Gastrocnemius medialis (tissue), 4 donors: ENCODE measurements at regions not wholly inside any gene's neighbourhood (a gene's known extent, or its start where the extent isn't known, plus 50 kb on each side); places are given as distances from the start of the nearest gene placed in this dataset.

Experiments used
- ATAC-seq, 2 donors: fragments of 150-250 bp; one replicate each; pipeline ENCODE4 v1.9.1; 2016
- DNase-seq, 2 donors: peaks; one replicate each; pipeline ENCODE4 v3.0.0-alpha.2; 2019
- H3K27ac ChIP-seq, 4 donors: fragments of 200-600 bp; sonication (generic); 1 replicate in 1 of 4; 2 replicates in 3 of 4; pipeline ENCODE4 v1.5.1; 2016 to 2018; ENCODE audit warnings: mild to moderate bottlenecking in 2 of 4, moderate library complexity in 1 of 4
- H3K27me3 ChIP-seq, 3 donors: fragments of 200-600 bp; sonication (generic) in 2 of 3; 1 replicate in 1 of 3; 2 replicates in 2 of 3; pipeline versions ENCODE4 v1.5.1 to v1.6.0; 2016 to 2019; ENCODE audit warnings: mild to moderate bottlenecking in 1 of 3, moderate library complexity in 1 of 3
- H3K36me3 ChIP-seq, 2 donors: fragments of 200-600 bp; sonication (generic) in 1 of 2; one replicate each; pipeline ENCODE4 v1.5.1; 2017 to 2018
- H3K4me1 ChIP-seq, 2 donors: fragments of 200-600 bp; sonication (generic) in 1 of 2; one replicate each; pipeline ENCODE4 v1.5.1; 2016 to 2017; ENCODE audit warnings: mild to moderate bottlenecking in 2 of 2
- H3K4me3 ChIP-seq, 4 donors: fragments of 200-600 bp; sonication (generic) in 3 of 4; 1 replicate in 1 of 4; 2 replicates in 3 of 4; pipeline ENCODE4 v1.5.1; 2016 to 2019; ENCODE audit warnings: mild to moderate bottlenecking in 2 of 4
- H3K9me3 ChIP-seq, 3 donors: fragments of 200-600 bp; sonication (generic) in 2 of 3; 1 replicate in 1 of 3; 2 replicates in 2 of 3; pipeline ENCODE4 v1.5.1; 2016 to 2019
- POLR2A ChIP-seq, 2 donors: fragments of 450-650 bp; IDR thresholded peaks; one replicate each; pipeline ENCODE4 v1.6.1; 2017; ENCODE audit warnings: antibody characterized with exemption in 2 of 2, mild to moderate bottlenecking in 2 of 2, moderate library complexity in 2 of 2
- in situ Hi-C, 4 donors: fragments of 200-750 bp; cut with MboI; loops; one replicate each; pipeline versions ENCODE4 v1.15.0 to v1.8.0; 2017; ENCODE audit warnings: low sequenced_read_pairs in 4 of 4
- intact Hi-C: fragments of 100-400 bp; cut with DNase I; formaldehyde crosslinking; loops from one replicate; pipeline ENCODE4 v1.15.1; 2023; ENCODE audit warnings: low total_unique reads
- TF ChIP-seq, protein P1 (sequence below), 5 experiments: fragments of 450-650 bp in 3 of 5; fragments of 200-600 bp in 2 of 5; sonication (generic) in 2 of 5; IDR thresholded peaks in 4 of 5; conservative IDR thresholded peaks in 1 of 5; 1 replicate in 4 of 5; 2 replicates in 1 of 5; pipeline ENCODE4 v1.5.1; 2016 to 2019; ENCODE audit warnings: antibody characterized with exemption in 5 of 5, mild to moderate bottlenecking in 3 of 5, moderate library complexity in 3 of 5

DNA sequence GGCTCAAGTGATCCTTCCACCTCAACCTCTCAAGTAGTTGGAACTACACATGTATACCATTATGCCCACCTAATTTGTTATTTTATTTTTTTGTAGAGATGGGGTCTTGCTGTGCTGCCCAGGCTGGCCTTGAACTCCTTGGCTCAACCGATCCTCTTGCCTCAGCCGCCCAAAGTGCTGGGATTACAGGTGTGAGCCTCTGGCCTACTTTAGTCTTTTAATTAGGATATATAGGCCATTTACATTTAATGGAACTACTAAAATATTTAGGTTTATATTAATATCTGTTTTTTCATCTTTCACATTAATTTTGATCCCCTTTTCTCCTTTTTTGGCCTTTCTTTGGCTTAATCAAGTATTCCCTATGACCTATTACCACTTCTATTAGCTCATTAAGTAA is 95.7 kb upstream of the OSR1 start:
- intact Hi-C loops (no loop called here), in situ Hi-C loops (no loop called here)
- ATAC-seq = no peak

DNA sequence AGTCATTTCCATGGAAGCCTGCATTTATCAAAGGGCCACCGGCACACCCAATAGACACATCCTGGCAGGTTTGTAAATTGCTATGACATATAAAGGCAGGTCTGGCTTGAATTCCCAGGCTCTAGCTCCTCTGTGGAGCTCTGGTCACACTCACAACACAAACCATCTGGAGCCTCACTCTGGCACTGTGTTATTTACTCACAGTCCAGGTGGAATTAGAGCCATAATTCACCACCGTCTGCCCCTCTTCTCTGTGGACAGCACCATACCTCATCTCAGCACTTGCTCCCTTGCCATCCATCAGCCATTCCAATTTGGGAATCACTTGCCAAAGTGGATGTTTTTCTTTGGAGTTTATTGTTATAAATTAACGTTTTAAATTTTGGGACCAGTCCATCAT is 84.3 kb upstream of the OSR1 start:
- H3K27me3 ChIP-seq = no peaks in the 10 kb centered on the region
- no peak for TF ChIP-seq POLR2A (IDR thresholded peaks at IDR 0.05)
- TF ChIP-seq, protein P1, sequence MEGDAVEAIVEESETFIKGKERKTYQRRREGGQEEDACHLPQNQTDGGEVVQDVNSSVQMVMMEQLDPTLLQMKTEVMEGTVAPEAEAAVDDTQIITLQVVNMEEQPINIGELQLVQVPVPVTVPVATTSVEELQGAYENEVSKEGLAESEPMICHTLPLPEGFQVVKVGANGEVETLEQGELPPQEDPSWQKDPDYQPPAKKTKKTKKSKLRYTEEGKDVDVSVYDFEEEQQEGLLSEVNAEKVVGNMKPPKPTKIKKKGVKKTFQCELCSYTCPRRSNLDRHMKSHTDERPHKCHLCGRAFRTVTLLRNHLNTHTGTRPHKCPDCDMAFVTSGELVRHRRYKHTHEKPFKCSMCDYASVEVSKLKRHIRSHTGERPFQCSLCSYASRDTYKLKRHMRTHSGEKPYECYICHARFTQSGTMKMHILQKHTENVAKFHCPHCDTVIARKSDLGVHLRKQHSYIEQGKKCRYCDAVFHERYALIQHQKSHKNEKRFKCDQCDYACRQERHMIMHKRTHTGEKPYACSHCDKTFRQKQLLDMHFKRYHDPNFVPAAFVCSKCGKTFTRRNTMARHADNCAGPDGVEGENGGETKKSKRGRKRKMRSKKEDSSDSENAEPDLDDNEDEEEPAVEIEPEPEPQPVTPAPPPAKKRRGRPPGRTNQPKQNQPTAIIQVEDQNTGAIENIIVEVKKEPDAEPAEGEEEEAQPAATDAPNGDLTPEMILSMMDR (IDR thresholded peaks at IDR 0.05 in 4 of 5, conservative IDR thresholded peaks at IDR 0.05 in 1 of 5) = no peak
- H3K36me3 ChIP-seq = no peaks in the 10 kb centered on the region
- no peak overlapping the region for H3K27ac ChIP-seq
- DNase-seq (no peak), ATAC-seq (no peak)
- no peaks in the 10 kb centered on the region for H3K9me3 ChIP-seq
- H3K4me1 ChIP-seq = no peaks in the 10 kb centered on the region
- intact Hi-C loops (no loop called here), in situ Hi-C loops (no loop called here)
- no peak overlapping the region for H3K4me3 ChIP-seq

More for the DNA sequence above, 95.7 kb upstream of the OSR1 start:
- Histone ChIP-seq H3K27ac (no peak overlapping the region), H3K36me3 (no peaks in the 10 kb centered on the region), H3K4me1 (peaks cover 11 to 12% of the 10 kb centered on the region in 2 donors), H3K9me3 (peaks cover 0 to 5% (median 3%) of the 10 kb centered on the region in 3 donors), H3K27me3 (no peaks in the 10 kb centered on the region), H3K4me3 (no peak overlapping the region)
- TF ChIP-seq, protein P1 (IDR thresholded peaks at IDR 0.05 in 4 of 5, conservative IDR thresholded peaks at IDR 0.05 in 1 of 5) = no peak
- no peak for TF ChIP-seq POLR2A (IDR thresholded peaks at IDR 0.05)
- DNase-seq = no peak

DNA sequence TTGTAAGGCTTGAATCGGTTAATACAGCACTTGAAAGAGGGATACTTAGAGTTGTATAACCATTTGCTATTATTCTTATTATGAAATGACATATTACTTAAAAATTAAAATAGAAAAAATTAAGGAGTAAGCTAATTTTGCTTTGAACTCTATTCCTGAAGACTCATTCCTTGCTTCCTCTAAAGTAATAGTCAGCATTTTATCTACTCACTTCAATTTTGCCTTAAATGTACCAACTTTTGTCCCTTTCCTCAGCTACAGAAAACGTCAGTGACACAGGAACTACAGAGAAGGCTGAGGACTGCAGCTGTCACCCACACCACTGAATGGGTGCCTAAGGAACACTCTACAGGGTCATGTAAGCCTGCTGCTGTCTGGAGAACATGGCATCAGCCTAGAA is 80.7 kb upstream of the OSR1 start:
- no peaks in the 10 kb centered on the region for H3K36me3 ChIP-seq
- TF ChIP-seq, protein P1 (IDR thresholded peaks at IDR 0.05 in 4 of 5, conservative IDR thresholded peaks at IDR 0.05 in 1 of 5) = no peak
- no peaks in the 10 kb centered on the region for H3K4me1 ChIP-seq
- H3K4me3 ChIP-seq = no peak overlapping the region
- H3K9me3 ChIP-seq = no peaks in the 10 kb centered on the region
- no peaks in the 10 kb centered on the region for H3K27me3 ChIP-seq
- H3K27ac ChIP-seq = no peak overlapping the region
- DNase-seq = no peak
- intact Hi-C loops = no loop called here
- ATAC-seq = no peak
- in situ Hi-C loops = no loop called here

DNA sequence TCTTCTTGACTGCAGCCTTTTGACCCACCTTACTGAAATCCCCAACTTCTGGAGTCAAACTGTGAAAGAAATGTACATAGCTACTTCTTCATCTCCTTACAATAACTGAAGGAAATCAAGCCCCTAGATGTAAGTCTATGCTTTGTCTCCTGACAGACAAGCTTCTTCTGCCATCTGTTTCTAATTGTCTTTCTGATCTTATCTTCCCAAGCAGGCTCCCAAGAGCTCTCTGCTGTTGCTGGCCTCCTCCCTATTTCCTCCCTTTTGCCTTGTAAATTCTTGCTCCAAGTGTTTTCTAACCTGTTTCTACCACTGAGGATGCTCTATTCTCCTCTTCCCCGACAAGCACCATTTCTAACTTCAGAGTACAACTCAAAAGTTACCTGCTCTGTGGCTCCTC is 77.4 kb upstream of the OSR1 start:
- Histone ChIP-seq H3K27me3 (no peaks in the 10 kb centered on the region), H3K9me3 (no peaks in the 10 kb centered on the region), H3K4me3 (no peak overlapping the region), H3K27ac (no peak overlapping the region), H3K36me3 (no peaks in the 10 kb centered on the region), H3K4me1 (no peaks in the 10 kb centered on the region)
- intact Hi-C loops (no loop called here), in situ Hi-C loops (no loop called here)
- no peak for DNase-seq
- no peak for ATAC-seq
- TF ChIP-seq, protein P1 (IDR thresholded peaks at IDR 0.05 in 4 of 5, conservative IDR thresholded peaks at IDR 0.05 in 1 of 5) = no peak
- TF ChIP-seq POLR2A (IDR thresholded peaks at IDR 0.05) = no peak

DNA sequence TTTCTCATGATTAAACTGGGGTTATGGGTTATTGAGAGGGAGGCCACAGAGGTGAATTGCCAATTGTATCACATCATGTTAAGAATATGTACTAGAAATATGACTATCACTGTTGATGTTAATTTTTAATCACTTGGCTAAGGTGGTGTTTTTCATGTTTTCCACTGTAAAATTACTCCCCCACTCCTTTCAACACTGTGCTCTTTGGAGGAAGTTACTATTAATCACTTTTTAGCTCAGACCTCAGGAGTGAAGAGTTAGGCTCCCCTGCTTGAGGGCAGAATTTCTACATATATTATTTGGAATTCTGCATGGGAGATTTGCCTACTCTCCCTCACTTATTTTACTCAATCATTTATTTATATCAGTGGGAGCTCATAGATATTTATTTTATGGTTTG is 76.0 kb upstream of the OSR1 start:
- H3K4me3 ChIP-seq = no peak overlapping the region
- H3K27me3 ChIP-seq = no peaks in the 10 kb centered on the region
- H3K36me3 ChIP-seq = no peaks in the 10 kb centered on the region
- in situ Hi-C loops = no loop called here
- no peaks in the 10 kb centered on the region for H3K4me1 ChIP-seq
- DNase-seq (no peak), ATAC-seq (no peak)
- intact Hi-C loops = no loop called here
- no peaks in the 10 kb centered on the region for H3K9me3 ChIP-seq
- TF ChIP-seq POLR2A (IDR thresholded peaks at IDR 0.05) = no peak
- H3K27ac ChIP-seq = no peak overlapping the region
